Neural cell (in vitro differentiated cells): ENCODE measurements at regions not wholly inside any gene's neighbourhood (a gene's known extent, or its start where the extent isn't known, plus 50 kb on each side); places are given as distances from the start of the nearest gene placed in this dataset.

Source experiments
- H2AFZ ChIP-seq: fragments of 200-600, 300-800 bp; sonication (generic), shearing (Covaris generic); 2 replicates; pipeline ENCODE4 v1.6.0; 2014; ENCODE audit warnings: low read depth, mild to moderate bottlenecking, antibody characterized with exemption, low read length, moderate library complexity
- H3F3A ChIP-seq: fragments of 200-600 bp; shearing (Covaris generic); 2 replicates; pipeline ENCODE4 v1.6.1; 2016; ENCODE audit warnings: mild to moderate bottlenecking, moderate library complexity, mixed read lengths, antibody characterized with exemption, low read length; ENCODE audit not compliant: insufficient read depth, poor library complexity, severe bottlenecking
- H3K27ac ChIP-seq: fragments of 200-600, 300-800 bp; sonication (generic), shearing (Covaris generic); 2 replicates; pipeline ENCODE4 v1.5.1; 2014; ENCODE audit warnings: mild to moderate bottlenecking, low read length, moderate library complexity
- H3K27me3 ChIP-seq: fragments of 300-800, 200-600 bp; sonication (generic), shearing (Covaris generic); 2 replicates; pipeline ENCODE4 v1.6.0; 2014; ENCODE audit warnings: mild to moderate bottlenecking, low read depth, low read length, moderate library complexity; ENCODE audit not compliant: insufficient read depth
- H3K36me3 ChIP-seq: fragments of 300-800, 200-600 bp; sonication (generic), shearing (Covaris generic); 2 replicates; pipeline ENCODE4 v1.5.1; 2014; ENCODE audit warnings: mild to moderate bottlenecking, antibody characterized with exemption, low read length, moderate library complexity; ENCODE audit not compliant: insufficient read depth
- H3K4me2 ChIP-seq: fragments of 300-800, 200-600 bp; sonication (generic), shearing (Covaris generic); 2 replicates; pipeline ENCODE4 v1.6.0; 2014; ENCODE audit warnings: mild to moderate bottlenecking, low read length
- H3K4me3 ChIP-seq: fragments of 300-800, 200-600 bp; sonication (generic), shearing (Covaris generic); 2 replicates; pipeline ENCODE4 v1.5.1; 2014; ENCODE audit warnings: mild to moderate bottlenecking, low read length, moderate library complexity
- H3K79me2 ChIP-seq: fragments of 200-600 bp; shearing (Covaris generic); replicated peaks from 2 replicates; pipeline ENCODE4 v1.6.0; 2014; ENCODE audit warnings: mild to moderate bottlenecking, low read length, moderate library complexity; ENCODE audit not compliant: insufficient read depth
- H3K9ac ChIP-seq: fragments of 300-800, 200-600 bp; sonication (generic), shearing (Covaris generic); 2 replicates; pipeline ENCODE4 v1.6.1; 2016; ENCODE audit warnings: mild to moderate bottlenecking, low read length, mixed read lengths
- H3K9me2 ChIP-seq: fragments of 200-600 bp; shearing (Covaris generic); 2 replicates; pipeline ENCODE4 v1.6.1; 2016; ENCODE audit warnings: mild to moderate bottlenecking, low read length, mixed read lengths; ENCODE audit not compliant: insufficient read depth
- H3K9me3 ChIP-seq: fragments of 200-600, 300-800 bp; sonication (generic), shearing (Covaris generic); 2 replicates; pipeline ENCODE4 v1.6.1; 2016; ENCODE audit warnings: mild to moderate bottlenecking, mixed run types, low read length, moderate library complexity, mixed read lengths
- H4K20me1 ChIP-seq: fragments of 200-600 bp; shearing (Covaris generic); 2 replicates; pipeline ENCODE4 v1.6.1; 2016; ENCODE audit warnings: mild to moderate bottlenecking, mixed run types; ENCODE audit not compliant: insufficient read depth
- CTCF ChIP-seq: fragments of 450-650 bp; IDR thresholded peaks from 2 replicates; pipeline ENCODE4 v1.5.1; 2014; ENCODE audit warnings: antibody characterized with exemption, mild to moderate bottlenecking, moderate library complexity; ENCODE audit not compliant: poor library complexity, severe bottlenecking
- EP300 ChIP-seq: fragments of 450-650 bp; conservative IDR thresholded peaks from 2 replicates; pipeline ENCODE4 v1.6.1; 2014; ENCODE audit warnings: antibody characterized with exemption, mild to moderate bottlenecking, moderate library complexity; ENCODE audit not compliant: poor library complexity, severe bottlenecking
- EZH2 ChIP-seq: fragments of 200-600, 300-800 bp; shearing (Covaris generic), sonication (generic); IDR thresholded peaks from 2 replicates; pipeline ENCODE4 v1.6.1; 2014; ENCODE audit warnings: antibody characterized with exemption, low read length, borderline replicate concordance, mild to moderate bottlenecking; ENCODE audit not compliant: insufficient read depth, poor library complexity, severe bottlenecking
- MXI1 ChIP-seq: fragments of 450-650 bp; conservative IDR thresholded peaks from 2 replicates; pipeline ENCODE4 v1.6.1; 2014; ENCODE audit warnings: antibody characterized with exemption, mild to moderate bottlenecking; ENCODE audit not compliant: poor library complexity, severe bottlenecking
- POLR2AphosphoS5 ChIP-seq: IDR thresholded peaks from 2 replicates; pipeline ENCODE4 v1.6.1; 2012
- RAD21 ChIP-seq: fragments of 450-650 bp; conservative IDR thresholded peaks from 2 replicates; pipeline ENCODE4 v1.6.1; 2014; ENCODE audit warnings: antibody characterized with exemption, mild to moderate bottlenecking, moderate library complexity
- SMC3 ChIP-seq: fragments of 450-650 bp; conservative IDR thresholded peaks from 2 replicates; pipeline ENCODE4 v1.6.1; 2014; ENCODE audit warnings: antibody characterized with exemption, mild to moderate bottlenecking, moderate library complexity; ENCODE audit not compliant: poor library complexity
- TAF1 ChIP-seq: IDR thresholded peaks from 2 replicates; pipeline ENCODE4 v1.6.1; 2012; ENCODE audit warnings: low read depth
- TF ChIP-seq, protein P1 (sequence below): IDR thresholded peaks from 2 replicates; pipeline ENCODE4 v1.6.1; 2012; ENCODE audit warnings: borderline replicate concordance

- Histone ChIP-seq H3F3A (no peaks in the 10 kb centered on the region), H3K4me3 (no peak overlapping the region), H3K9ac (no peak overlapping the region), H3K27ac (no peak overlapping the region), H3K9me2 (no peaks in the 10 kb centered on the region), H3K27me3 (no peaks in the 10 kb centered on the region), H2AFZ (no peak overlapping the region), H3K9me3 (no peaks in the 10 kb centered on the region), H4K20me1 (no peaks in the 10 kb centered on the region), H3K4me2 (no peak overlapping the region), H3K79me2 (no peaks in the 10 kb centered on the region), H3K36me3 (no peaks in the 10 kb centered on the region)
- TF ChIP-seq CTCF (no peak), MXI1 (no peak), SMC3 (no peak), RAD21 (no peak), POLR2AphosphoS5 (no peak), EP300 (no peak), EZH2 (no peak), TAF1 (no peak)
- TF ChIP-seq, protein P1, sequence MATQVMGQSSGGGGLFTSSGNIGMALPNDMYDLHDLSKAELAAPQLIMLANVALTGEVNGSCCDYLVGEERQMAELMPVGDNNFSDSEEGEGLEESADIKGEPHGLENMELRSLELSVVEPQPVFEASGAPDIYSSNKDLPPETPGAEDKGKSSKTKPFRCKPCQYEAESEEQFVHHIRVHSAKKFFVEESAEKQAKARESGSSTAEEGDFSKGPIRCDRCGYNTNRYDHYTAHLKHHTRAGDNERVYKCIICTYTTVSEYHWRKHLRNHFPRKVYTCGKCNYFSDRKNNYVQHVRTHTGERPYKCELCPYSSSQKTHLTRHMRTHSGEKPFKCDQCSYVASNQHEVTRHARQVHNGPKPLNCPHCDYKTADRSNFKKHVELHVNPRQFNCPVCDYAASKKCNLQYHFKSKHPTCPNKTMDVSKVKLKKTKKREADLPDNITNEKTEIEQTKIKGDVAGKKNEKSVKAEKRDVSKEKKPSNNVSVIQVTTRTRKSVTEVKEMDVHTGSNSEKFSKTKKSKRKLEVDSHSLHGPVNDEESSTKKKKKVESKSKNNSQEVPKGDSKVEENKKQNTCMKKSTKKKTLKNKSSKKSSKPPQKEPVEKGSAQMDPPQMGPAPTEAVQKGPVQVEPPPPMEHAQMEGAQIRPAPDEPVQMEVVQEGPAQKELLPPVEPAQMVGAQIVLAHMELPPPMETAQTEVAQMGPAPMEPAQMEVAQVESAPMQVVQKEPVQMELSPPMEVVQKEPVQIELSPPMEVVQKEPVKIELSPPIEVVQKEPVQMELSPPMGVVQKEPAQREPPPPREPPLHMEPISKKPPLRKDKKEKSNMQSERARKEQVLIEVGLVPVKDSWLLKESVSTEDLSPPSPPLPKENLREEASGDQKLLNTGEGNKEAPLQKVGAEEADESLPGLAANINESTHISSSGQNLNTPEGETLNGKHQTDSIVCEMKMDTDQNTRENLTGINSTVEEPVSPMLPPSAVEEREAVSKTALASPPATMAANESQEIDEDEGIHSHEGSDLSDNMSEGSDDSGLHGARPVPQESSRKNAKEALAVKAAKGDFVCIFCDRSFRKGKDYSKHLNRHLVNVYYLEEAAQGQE, result no peak
Observed at GRCh38 chr4:79739912-79740311, 331.9 kb upstream of the GK2 start.

- H3K4me3 ChIP-seq, result no peak overlapping the region
- no peak overlapping the region for H3K9ac ChIP-seq
- H3K4me2 ChIP-seq, result no peak overlapping the region
- no peaks in the 10 kb centered on the region for H3K79me2 ChIP-seq
- H3F3A ChIP-seq, result no peaks in the 10 kb centered on the region
- TF ChIP-seq, protein P1, result no peak
- no peak for TF ChIP-seq TAF1
- TF ChIP-seq MXI1, result no peak
- no peak for TF ChIP-seq RAD21
- TF ChIP-seq EZH2, result no peak
- TF ChIP-seq CTCF, result no peak
- no peak for TF ChIP-seq EP300
- TF ChIP-seq SMC3, result no peak
- TF ChIP-seq POLR2AphosphoS5, result no peak
- no peak overlapping the region for H2AFZ ChIP-seq
- no peaks in the 10 kb centered on the region for H4K20me1 ChIP-seq
- H3K27ac ChIP-seq, result no peak overlapping the region
- H3K9me3 ChIP-seq, result no peaks in the 10 kb centered on the region
- H3K36me3 ChIP-seq, result no peaks in the 10 kb centered on the region
- no peaks in the 10 kb centered on the region for H3K27me3 ChIP-seq
- H3K9me2 ChIP-seq, result no peaks in the 10 kb centered on the region
Observed at GRCh38 chr4:79723507-79723906, 315.5 kb upstream of the GK2 start.
